ENCODE measurements at regions not wholly inside any gene's neighbourhood (a gene's known extent, or its start where the extent isn't known, plus 50 kb on each side); places are given as distances from the start of the nearest gene placed in this dataset.
"Not testable (repeated sequence)": the region's sequence is repeated elsewhere in the genome, so short reads cannot be mapped to it uniquely, and the experiment has no call there.

DNA sequence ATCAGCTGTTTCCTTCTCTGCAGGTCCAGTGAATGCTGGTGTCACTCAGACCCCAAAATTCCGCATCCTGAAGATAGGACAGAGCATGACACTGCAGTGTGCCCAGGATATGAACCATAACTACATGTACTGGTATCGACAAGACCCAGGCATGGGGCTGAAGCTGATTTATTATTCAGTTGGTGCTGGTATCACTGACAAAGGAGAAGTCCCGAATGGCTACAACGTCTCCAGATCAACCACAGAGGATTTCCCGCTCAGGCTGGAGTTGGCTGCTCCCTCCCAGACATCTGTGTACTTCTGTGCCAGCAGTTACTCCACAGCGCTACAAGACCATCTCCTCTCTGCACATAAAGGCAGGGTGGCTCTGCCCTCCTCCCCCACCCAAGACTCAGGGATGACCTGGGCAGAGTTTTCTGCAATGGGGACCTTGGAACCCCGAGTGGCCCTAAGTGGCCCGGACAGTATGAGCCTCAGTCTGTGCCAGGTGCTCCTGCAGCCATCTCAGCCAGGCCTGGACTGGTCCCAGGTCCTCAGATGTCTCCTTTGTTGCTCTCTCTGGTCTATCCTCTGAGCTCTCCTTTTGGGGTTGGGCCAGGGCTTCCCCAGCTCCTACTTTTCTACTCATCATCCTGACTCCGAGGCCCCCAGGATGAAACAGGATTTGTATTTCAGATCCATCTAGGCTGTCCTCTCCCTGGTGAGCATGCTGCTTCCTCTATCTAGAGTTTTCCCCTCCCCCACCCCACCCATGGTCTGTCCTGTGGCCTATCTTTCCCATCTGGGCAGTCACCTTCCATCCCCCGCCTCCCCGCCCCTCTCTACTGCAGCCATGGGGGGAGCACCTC lies 212.1 kb upstream of the PRSS58 start:
- no peak for DNase-seq (ENCODE audit: low read depth)

DNA sequence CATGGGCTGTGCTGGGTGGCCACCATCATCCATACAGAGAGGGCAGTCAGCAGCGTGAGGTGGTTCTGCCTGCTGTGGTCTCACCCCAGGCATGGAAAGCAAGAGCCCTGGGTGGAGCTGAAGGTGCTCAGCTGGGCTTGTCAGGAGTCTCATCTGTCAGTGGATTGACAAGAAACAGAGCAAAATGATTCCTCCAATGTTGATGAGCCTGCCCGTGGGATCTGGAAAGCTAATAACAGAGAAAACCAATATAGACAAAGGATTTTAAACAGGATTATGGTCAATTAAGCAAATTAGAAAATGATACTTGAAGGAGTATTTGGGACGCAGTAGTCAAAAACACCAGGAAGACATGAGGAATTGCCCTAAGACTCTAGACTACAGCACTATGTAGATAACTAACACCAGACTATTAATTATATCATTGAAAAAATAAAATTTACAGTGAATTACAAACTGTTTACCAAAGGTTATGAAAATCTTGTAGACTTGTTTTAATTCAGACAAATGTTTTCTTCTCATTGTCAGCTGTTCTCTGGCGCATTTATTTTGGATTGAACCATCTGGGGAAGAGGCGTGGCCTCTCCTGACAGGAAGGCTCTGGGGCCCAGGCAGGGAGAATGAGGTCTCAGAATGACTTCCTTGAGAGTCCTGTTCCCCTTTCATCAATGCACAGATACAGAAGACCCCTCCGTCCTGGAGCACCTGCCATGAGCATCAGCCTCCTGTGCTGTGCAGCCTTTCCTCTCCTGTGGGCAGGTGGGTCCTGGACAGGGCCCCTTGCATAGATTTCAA lies 211.2 kb upstream of the PRSS58 start:
- no peak for DNase-seq (ENCODE audit: low read depth)

DNA sequence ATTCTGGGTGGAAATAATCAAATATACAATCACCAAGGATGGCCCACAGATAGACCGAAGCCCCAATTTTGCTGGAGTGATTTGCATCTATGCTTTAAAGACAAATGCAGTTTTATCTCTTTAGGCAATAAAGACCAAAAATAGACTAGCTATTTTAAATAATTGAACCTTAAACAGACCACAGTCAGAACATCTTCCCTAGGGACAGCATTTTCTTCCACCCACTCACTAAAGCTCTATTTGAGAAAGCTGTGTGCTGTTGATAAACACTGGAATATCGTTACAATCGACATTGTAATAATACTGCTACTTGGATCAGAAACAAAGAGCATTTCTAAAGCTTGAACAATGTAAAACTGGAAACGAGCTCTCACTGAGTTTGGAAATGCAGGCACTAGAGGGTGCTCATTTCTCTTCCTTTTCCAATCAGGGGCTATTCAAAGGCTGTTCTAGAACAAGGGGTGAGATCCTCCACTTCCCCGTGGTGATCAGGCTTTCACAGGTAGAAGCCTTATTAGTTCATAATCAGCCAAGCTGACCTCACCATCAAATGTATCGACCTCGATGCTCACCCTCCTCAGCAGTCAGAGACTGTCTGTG lies 209.3 kb upstream of the PRSS58 start:
- not testable (repeated sequence) for DNase-seq (ENCODE audit: low read depth)

DNA sequence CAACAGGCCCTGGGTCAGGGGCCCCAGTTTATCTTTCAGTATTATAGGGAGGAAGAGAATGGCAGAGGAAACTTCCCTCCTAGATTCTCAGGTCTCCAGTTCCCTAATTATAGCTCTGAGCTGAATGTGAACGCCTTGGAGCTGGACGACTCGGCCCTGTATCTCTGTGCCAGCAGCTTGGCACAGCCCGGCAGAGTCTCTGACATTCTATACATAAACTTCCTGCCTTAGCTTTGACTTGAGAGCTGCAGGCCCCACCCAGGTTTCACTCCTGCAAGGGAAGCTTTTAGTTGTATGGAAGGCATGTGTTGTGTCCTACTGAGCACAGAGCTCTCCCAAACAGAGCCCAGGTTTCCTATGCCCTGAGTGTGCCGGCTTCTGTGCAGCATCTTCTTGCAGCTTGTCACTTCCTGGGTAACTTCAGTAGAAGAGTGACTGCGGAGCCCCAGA lies 205.6 kb upstream of the PRSS58 start:
- DNase-seq (ENCODE audit: low read depth), result no peak

DNA sequence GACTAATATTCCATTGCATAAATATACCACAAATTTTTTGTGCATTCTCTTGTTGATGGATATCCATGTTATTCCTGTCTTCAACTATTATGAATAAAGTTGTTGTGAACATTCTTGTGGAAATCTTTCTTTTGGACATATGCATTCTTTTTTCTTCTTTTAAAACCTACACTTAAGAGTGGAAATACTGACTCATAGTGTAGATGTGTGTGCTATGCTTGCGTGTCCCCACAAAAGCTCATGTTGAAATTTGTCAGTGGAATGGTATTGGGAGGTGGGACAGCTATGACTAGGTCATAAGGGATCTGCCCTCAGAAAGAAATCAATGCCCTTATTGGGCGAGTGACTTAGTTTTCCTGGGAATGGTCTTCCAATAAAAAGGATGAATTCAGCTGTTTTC lies 203.6 kb upstream of the PRSS58 start:
- peak; percentile 88 for DNase-seq (ENCODE audit: low read depth)

DNA sequence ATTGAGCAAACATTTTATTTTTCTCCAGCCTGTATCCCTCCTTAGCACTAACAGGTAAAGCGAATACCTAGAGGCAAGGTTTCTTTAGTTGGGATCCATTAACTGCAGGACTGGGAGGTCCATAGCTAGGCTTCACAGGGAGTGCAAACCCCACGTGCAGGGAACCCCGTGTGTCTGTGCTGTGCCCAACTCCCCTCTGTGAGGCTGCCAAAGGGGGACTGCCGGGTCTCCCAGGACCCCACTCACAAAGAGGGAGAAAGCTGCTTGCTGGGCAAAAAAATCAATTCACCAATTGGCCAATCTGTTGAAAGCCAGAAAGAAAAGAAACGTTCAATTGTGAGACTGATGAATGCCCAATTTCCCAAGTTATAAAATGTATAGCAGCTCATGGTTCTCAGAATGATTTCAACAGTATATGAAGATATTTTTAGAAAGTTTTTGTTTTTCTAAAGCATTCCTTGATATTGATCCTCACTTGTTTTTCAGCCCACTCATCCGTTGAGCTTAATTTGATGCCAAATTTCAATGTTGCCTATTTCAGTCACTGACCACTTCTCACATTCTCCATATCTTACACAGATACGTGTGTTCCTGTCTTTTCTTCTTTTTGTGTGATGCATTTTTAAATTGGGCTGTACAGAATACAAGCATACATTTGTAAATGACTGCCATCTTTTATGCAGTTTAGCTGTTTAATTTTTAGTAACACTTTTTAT lies 202.7 kb upstream of the PRSS58 start:
- no peak for DNase-seq (ENCODE audit: low read depth)

DNA sequence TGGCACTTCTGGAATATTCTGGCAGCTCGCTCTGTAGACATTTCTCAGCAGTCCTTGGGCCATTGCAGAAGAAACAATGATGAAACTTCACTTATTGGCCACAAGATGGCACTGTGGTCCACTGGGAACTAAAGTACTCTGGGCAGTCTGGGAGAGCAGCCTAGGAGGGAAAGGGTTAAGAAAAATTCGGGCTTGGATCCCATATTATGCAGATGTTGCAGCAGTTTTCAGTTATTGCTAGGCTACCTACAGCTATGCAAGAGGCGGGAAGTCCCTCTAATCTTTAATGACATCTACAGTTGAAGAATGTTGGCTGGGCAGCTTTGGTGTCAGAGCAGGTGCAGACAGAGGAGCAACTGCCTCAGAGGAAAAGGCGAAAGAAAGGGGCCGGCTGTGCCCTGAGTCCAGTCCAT lies 201.7 kb upstream of the PRSS58 start:
- peak; percentile 70 for DNase-seq (ENCODE audit: low read depth)

DNA sequence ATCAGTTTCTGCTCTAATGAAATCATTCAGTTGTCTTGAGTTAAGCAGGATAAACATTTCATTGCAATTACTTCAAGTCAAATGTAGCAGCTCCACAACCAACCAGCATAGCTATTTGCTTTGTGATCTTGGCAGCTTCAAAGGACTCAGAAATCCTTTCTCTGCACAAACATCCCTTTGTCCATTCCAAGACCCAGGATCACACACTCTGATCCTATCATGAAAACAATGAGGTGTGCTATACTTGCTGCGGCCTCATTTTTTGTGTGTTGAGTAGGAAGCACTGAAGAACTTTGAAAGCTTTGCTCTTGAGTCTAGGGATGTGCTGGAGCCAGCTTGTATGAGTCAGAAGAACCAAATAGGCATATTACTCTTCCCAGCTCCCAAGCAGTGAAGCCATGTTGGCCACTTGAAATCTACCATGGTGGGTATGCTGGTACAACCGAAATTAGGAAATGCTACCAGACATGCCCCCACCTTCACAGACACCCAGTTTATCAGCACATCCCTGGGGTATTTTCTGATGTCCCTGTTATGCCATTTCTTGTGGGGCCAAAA lies 199.4 kb upstream of the PRSS58 start:
- DNase-seq (ENCODE audit: low read depth), result no peak

DNA sequence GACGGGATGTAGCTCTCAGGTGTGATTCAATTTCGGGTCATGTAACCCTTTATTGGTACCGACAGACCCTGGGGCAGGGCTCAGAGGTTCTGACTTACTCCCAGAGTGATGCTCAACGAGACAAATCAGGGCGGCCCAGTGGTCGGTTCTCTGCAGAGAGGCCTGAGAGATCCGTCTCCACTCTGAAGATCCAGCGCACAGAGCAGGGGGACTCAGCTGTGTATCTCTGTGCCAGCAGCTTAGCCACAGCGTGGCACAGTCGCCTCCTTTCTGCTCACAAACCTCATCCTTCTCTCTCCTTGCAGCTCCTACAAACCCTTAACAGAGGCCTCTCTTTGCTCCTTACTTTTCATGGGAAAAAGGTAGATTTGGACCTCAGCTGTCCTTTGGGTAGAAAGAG lies 197.5 kb upstream of the PRSS58 start:
- DNase-seq (ENCODE audit: low read depth), result peak; percentile 39

DNA sequence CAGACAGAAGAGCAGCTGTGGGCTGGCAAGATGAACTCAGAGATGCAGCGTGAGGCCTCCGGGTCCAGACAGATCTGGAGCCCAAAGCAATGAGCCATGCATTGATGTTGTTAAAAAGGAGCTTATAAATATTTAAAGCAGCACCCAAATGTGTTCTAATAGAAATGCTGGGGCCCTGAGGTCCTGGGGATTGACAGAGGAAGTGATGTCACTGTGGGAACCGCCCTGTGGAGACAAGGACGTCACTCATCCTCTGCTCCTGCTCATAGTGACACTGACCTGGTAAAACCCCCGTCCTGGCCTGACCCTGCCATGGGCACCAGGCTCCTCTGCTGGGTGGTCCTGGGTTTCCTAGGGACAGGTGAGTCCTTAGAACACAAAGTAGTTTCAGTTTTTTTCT lies 197.0 kb upstream of the PRSS58 start:
- no peak for DNase-seq (ENCODE audit: low read depth)

DNA sequence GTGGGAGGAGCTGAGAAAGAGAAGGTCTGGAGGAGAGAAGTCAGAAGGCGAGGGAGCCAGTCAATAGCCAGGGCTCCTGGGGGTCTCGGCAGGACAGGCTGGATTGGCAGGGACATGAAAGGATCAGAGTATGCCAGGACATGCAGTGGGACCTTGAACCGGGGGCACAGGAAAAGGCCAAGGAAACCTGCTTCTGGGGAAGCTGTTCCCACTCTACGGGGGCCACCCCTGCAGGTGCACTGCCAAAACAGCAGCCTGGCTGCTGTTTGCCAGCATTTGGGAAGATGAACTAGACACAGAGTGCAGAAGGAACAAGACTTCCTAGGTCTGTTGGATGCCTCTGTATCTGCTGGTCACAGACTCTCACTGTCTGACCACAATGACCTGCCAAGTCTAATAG lies 194.9 kb upstream of the PRSS58 start:
- no peak for DNase-seq (ENCODE audit: low read depth)

DNA sequence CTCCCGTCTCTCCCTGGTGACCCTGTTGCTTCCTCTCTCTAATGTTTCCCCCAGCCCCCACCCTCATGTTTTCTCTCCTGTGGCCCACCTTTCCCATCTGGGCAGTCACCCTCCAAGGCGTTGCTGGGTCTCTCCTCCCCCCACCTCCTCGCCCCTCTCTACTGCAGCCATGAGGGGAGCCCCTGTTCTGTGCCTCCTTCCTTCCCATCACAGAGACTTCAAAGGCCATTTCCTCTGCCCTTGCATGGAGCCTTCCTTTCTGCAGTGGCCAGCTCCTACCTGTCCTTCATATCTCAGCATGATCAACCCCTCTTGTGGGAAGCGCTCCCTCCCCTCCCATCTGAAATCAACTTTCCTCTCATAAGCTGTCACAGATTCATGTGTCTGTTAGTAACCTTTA lies 194.0 kb upstream of the PRSS58 start:
- no peak for DNase-seq (ENCODE audit: low read depth)

DNA sequence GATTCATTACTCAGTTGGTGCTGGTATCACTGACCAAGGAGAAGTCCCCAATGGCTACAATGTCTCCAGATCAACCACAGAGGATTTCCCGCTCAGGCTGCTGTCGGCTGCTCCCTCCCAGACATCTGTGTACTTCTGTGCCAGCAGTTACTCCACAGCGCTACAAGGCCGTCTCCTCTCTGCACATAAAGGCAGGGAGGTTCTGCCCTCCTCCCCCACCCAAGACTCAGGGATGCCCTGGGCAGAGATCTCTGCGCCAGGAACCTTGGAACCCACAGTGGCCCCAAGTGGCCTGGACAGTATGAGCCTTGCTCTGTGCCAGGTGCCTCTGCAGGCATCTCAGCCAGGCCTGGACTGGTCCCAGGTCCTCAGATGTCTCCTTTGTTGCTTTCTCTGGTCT lies 193.4 kb upstream of the PRSS58 start:
- DNase-seq (ENCODE audit: low read depth), result no peak

DNA sequence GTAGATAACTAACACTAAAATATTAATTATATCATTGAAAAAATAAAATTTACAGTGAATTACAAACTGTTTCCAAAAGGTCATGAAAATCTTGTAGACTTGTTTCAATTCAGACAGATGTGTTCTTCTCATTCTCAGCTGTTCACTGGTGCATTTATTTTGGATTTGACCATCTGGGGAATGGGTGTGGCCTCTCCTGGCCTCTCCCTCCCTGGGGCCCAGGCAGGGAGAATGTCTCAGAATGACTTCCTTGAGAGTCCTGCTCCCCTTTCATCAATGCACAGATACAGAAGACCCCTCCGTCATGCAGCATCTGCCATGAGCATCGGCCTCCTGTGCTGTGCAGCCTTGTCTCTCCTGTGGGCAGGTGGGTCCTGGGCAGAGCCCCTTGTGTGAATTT lies 192.8 kb upstream of the PRSS58 start:
- no peak for DNase-seq (ENCODE audit: low read depth)

DNA sequence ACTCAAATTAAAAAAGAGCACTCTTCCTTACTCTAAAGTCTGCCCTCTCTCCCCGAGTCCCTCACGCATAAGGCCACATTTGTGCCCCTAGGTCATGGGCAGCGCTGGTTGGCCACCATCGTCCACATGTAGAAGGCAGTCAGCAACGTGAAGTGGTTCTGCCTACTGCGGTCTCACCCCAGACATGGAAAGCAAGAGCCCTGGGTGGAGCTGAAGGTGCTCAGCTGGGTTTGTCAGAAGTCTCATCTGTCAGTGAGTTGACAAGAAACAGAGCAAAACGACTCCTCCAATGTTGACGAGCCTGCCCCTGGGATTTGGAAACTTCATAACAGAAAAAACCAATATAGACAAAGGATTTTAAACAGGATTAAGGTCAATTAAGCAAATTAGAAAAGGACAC lies 192.3 kb upstream of the PRSS58 start:
- no peak for DNase-seq (ENCODE audit: low read depth)

DNA sequence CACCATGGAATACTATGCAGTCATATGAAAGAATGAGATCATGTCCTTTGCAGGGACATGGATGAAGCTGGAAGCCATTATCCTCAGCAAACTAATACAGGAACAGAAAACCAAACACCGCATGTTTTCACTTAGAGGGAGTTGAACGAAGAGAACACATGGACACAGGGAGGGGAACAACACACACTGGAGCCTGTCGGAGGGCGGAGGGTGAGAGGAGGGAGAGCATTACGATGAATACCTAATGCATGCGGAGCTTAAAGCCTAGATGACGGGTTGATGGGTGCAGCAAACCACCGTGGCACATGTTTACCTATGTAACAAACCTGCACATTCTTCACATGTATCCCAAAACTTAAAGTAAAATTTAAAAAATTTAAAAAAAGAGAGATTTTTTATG lies 191.0 kb upstream of the PRSS58 start:
- not testable (repeated sequence) for DNase-seq (ENCODE audit: low read depth)

DNA sequence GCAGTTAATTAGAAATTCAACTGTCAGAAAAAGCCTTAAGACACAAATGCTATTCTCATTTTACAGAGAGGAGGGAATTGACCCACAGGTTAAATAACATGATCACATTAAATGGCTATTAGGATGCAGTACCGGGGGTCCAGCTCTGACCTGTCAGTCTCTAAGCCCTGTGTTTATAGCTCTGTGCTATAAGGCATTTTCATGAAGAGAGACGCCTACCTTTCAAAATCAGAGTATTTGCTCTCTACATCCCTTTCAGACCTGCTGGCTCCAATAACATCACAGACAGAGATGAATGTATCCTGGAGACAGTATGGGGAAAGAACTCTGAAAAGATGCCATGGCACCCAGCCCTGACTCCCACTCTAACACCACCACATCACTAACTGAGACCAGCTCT lies 189.9 kb upstream of the PRSS58 start:
- DNase-seq (ENCODE audit: low read depth), result no peak

DNA sequence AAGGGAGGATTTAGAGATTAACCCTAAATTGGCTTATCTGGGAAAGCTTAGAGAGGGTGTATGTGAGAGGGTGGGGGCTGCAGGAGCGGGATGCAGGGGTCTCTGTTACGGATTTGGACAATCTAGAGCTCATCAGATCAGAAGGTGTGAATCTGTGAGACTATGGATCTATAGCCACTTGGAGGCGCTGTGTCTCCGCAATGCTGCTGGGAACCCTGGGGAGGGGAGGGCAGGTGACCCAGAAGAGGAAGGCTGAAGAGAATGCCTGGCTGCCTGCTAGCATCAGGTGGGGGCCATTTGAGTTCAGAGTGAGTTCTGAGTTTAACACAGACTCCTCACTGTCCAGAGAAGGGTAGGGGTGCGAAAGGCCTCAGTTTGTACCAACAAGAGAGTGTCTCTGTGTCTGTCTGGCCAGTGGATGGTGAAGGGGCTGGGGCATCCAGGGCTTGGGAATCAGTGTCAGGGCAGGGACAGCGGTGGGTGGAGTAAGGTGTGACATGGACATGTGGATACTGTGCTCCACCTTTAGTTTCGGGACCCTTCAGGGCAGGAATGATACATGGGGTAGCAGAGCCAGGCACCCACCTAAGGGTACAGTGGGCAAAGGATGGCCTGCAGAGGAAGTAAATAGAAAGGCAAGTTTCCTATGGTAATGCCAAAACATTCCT lies 187.3 kb upstream of the PRSS58 start:
- DNase-seq (ENCODE audit: low read depth), result no peak

DNA sequence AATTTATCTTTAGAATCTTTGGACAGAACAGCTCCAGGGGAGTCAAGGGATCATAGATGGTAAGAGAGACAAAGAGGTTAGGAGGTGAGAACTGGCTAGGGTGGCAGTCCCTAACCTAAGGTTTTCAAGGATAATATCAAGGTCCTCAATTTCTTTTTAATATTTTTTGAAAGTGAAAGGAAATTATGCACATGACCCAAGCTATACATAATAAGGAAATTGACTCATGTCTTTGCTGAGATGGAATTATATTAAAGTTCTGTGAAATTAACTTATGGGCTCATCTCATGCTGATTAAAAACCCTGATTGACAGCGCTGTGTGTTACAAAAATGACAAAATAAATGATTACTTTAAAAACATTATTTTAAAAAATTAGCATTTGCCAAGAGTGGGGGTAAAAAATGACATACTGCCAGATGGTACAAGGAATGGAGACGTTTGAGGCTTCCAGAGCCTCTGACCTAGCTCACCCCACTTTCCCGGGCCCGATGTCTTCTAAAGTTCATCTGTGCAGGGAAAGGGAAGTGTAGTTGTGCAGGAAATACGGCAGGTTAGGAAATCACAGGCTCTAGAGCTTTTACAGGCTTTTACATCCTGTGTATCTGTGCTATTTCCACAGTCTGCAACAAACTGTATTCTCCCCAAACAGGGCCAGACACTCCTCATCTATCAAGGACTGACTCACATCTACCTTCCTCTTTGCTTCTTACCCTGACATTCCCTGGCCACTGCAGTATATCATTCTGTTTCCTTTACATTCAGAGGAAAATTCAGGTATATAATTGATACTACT lies 185.6 kb upstream of the PRSS58 start:
- peak; percentile 60 for DNase-seq (ENCODE audit: low read depth)

DNA sequence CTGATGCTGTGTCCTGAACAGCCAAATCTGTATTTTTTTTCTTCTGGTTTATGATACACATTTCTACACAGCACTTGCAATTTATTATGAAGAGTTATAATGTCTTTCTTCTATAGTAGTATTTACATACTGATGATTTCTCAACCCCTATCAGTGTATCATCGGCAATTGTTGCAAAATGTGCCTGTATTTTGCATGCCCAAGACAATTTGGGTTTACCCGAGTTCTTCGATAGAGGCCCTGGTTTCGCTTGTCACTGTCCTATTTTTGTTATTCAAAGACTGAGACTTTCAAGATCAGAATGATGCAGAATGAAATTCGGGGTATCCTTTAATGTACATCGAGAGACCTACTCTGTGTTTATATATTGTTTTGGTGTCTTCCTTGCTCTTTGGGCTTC lies 184.5 kb upstream of the PRSS58 start:
- no peak for DNase-seq (ENCODE audit: low read depth)

Measured in amniotic epithelial cell (primary cell).